ENCODE measurements at regions not wholly inside any gene's neighbourhood (a gene's known extent, or its start where the extent isn't known, plus 50 kb on each side); places are given as distances from the start of the nearest gene placed in this dataset.

GRCh38 chr10:55330486-55330885 lies 529.5 kb upstream of the PCDH15 start:
- no peaks in the 10 kb centered on the region for H3K27me3 ChIP-seq (ENCODE audit: control insufficient read depth, insufficient read depth, low read length)
- H3K9ac ChIP-seq (ENCODE audit: low read length in 3 of 3), result no peak overlapping the region
- FAIRE-seq (no peak), DNase-seq (no peak)
- H3K4me1 ChIP-seq (ENCODE audit: control insufficient read depth in 2 of 3, insufficient read depth in 2 of 3, low read depth in 1 of 3, low read length in 3 of 3), result no peaks in the 10 kb centered on the region
- no peak for TF ChIP-seq CTCF (IDR thresholded peaks at IDR 0.05; ENCODE audit: borderline replicate concordance, extremely low read depth, insufficient read depth)
- H3K9me3 ChIP-seq (ENCODE audit: control insufficient read depth in 2 of 3, insufficient read depth in 1 of 3, low read length in 3 of 3), result no peaks in the 10 kb centered on the region
- no peak overlapping the region for H3K4me3 ChIP-seq (ENCODE audit: low read length in 3 of 3)
- intact Hi-C loops (cut with DNase I), result no loop called here
- no peak overlapping the region for H3K27ac ChIP-seq (ENCODE audit: low read depth in 2 of 2, low read length in 2 of 2)
- H3K36me3 ChIP-seq (ENCODE audit: control insufficient read depth in 2 of 3, insufficient read depth in 3 of 3, low read length in 3 of 3), result no peaks in the 10 kb centered on the region

- H3K4me3 ChIP-seq (ENCODE audit: low read length in 3 of 3), result no peak overlapping the region
- H3K9ac ChIP-seq (ENCODE audit: low read length in 3 of 3), result no peak overlapping the region
- H3K27me3 ChIP-seq (ENCODE audit: control insufficient read depth, insufficient read depth, low read length), result no peaks in the 10 kb centered on the region
- TF ChIP-seq CTCF (IDR thresholded peaks at IDR 0.05; ENCODE audit: borderline replicate concordance, extremely low read depth, insufficient read depth), result no peak
- no peaks in the 10 kb centered on the region for H3K9me3 ChIP-seq (ENCODE audit: control insufficient read depth in 2 of 3, insufficient read depth in 1 of 3, low read length in 3 of 3)
- intact Hi-C loops (cut with DNase I), result no loop called here
- no peaks in the 10 kb centered on the region for H3K4me1 ChIP-seq (ENCODE audit: control insufficient read depth in 2 of 3, insufficient read depth in 2 of 3, low read depth in 1 of 3, low read length in 3 of 3)
- DNase-seq (no peak), FAIRE-seq (peak; percentile 81)
- no peak overlapping the region for H3K27ac ChIP-seq (ENCODE audit: low read depth in 2 of 2, low read length in 2 of 2)
- H3K36me3 ChIP-seq (ENCODE audit: control insufficient read depth in 2 of 3, insufficient read depth in 3 of 3, low read length in 3 of 3), result no peaks in the 10 kb centered on the region
Observed at GRCh38 chr10:55329796-55330195, 528.8 kb upstream of the PCDH15 start.

- H3K36me3 ChIP-seq (ENCODE audit: control insufficient read depth in 2 of 3, insufficient read depth in 3 of 3, low read length in 3 of 3), result no peaks in the 10 kb centered on the region
- no peak for TF ChIP-seq CTCF (IDR thresholded peaks at IDR 0.05; ENCODE audit: borderline replicate concordance, extremely low read depth, insufficient read depth)
- no peak for DNase-seq
- H3K27ac ChIP-seq (ENCODE audit: low read depth in 2 of 2, low read length in 2 of 2), result peak overlapping the region in 1 of 2 donors; percentile 75
- intact Hi-C loops (cut with DNase I), result no loop called here
- no peak overlapping the region for H3K9ac ChIP-seq (ENCODE audit: low read length in 3 of 3)
- no peak overlapping the region for H3K4me3 ChIP-seq (ENCODE audit: low read length in 3 of 3)
- H3K9me3 ChIP-seq (ENCODE audit: control insufficient read depth in 2 of 3, insufficient read depth in 1 of 3, low read length in 3 of 3), result peaks cover 0 to 2% (median 0%) of the 10 kb centered on the region in 3 donors
- H3K27me3 ChIP-seq (ENCODE audit: control insufficient read depth, insufficient read depth, low read length), result no peaks in the 10 kb centered on the region
- no peaks in the 10 kb centered on the region for H3K4me1 ChIP-seq (ENCODE audit: control insufficient read depth in 2 of 3, insufficient read depth in 2 of 3, low read depth in 1 of 3, low read length in 3 of 3)
- FAIRE-seq, result no peak
Observed at GRCh38 chr10:55320187-55320700, 519.2 kb upstream of the PCDH15 start.

Data from kidney (tissue), 13 donors.